Osteocyte (in vitro differentiated cells): ENCODE measurements at regions not wholly inside any gene's neighbourhood (a gene's known extent, or its start where the extent isn't known, plus 50 kb on each side); places are given as distances from the start of the nearest gene placed in this dataset.

Experiments used
- DNase-seq: peaks from one replicate; pipeline ENCODE4 v3.0.0; 2021; ENCODE audit warnings: mixed read lengths; ENCODE audit not compliant: unreplicated experiment; ENCODE audit errors: extremely low spot score
- H3K27ac Mint-ChIP-seq: one replicate; pipeline ENCODE4 v1.8.0; 2021; ENCODE audit warnings: mild to moderate bottlenecking, mixed read lengths; ENCODE audit not compliant: unreplicated experiment
- H3K27me3 Mint-ChIP-seq: one replicate; pipeline ENCODE4 v1.8.0; 2021; ENCODE audit warnings: mixed read lengths; ENCODE audit not compliant: unreplicated experiment
- H3K36me3 Mint-ChIP-seq: one replicate; pipeline ENCODE4 v1.8.0; 2021; ENCODE audit warnings: mixed read lengths; ENCODE audit not compliant: unreplicated experiment
- H3K4me1 Mint-ChIP-seq: one replicate; pipeline ENCODE4 v1.8.0; 2021; ENCODE audit warnings: mixed read lengths; ENCODE audit not compliant: unreplicated experiment
- H3K4me3 Mint-ChIP-seq: one replicate; pipeline ENCODE4 v1.8.0; 2021; ENCODE audit warnings: mild to moderate bottlenecking, moderate library complexity, mixed read lengths; ENCODE audit not compliant: unreplicated experiment
- H3K9me3 Mint-ChIP-seq: one replicate; pipeline ENCODE4 v1.8.0; 2021; ENCODE audit warnings: mixed read lengths; ENCODE audit not compliant: unreplicated experiment
- CTCF ChIP-seq: fragments of 200-600 bp; sonication (generic); IDR thresholded peaks from 2 replicates; pipeline ENCODE4 v1.5.0; 2021; ENCODE audit warnings: antibody characterized with exemption, mild to moderate bottlenecking, moderate library complexity

- no peak for DNase-seq
- Mint-ChIP-seq H3K36me3 (no peaks in the 10 kb centered on the region), H3K4me1 (peaks cover 2% of the 10 kb centered on the region), H3K9me3 (no peaks in the 10 kb centered on the region), H3K27ac (no peak overlapping the region), H3K27me3 (no peaks in the 10 kb centered on the region), H3K4me3 (no peak overlapping the region)
- TF ChIP-seq CTCF: no peak
Measured at GRCh38 chr13:24076109-24076508, 84.4 kb upstream of the SPATA13 start.

GRCh38 chr13:24076636-24077035 lies 83.9 kb upstream of the SPATA13 start:
- TF ChIP-seq CTCF: no peak
- H3K36me3 Mint-ChIP-seq: no peaks in the 10 kb centered on the region
- peaks cover 2% of the 10 kb centered on the region for H3K4me1 Mint-ChIP-seq
- H3K27me3 Mint-ChIP-seq: no peaks in the 10 kb centered on the region
- no peak for DNase-seq
- H3K9me3 Mint-ChIP-seq: no peaks in the 10 kb centered on the region
- no peak overlapping the region for H3K27ac Mint-ChIP-seq
- no peak overlapping the region for H3K4me3 Mint-ChIP-seq

GRCh38 chr13:24080134-24080533 lies 80.4 kb upstream of the SPATA13 start:
- peaks cover 2% of the 10 kb centered on the region for H3K4me1 Mint-ChIP-seq
- H3K4me3 Mint-ChIP-seq: no peak overlapping the region
- no peaks in the 10 kb centered on the region for H3K9me3 Mint-ChIP-seq
- no peak overlapping the region for H3K27ac Mint-ChIP-seq
- DNase-seq: no peak
- no peaks in the 10 kb centered on the region for H3K36me3 Mint-ChIP-seq
- TF ChIP-seq CTCF: no peak
- H3K27me3 Mint-ChIP-seq: peaks cover 9% of the 10 kb centered on the region

- peaks cover 2% of the 10 kb centered on the region for H3K4me1 Mint-ChIP-seq
- no peaks in the 10 kb centered on the region for H3K36me3 Mint-ChIP-seq
Measured at GRCh38 chr13:24081387-24081786, 79.1 kb upstream of the SPATA13 start.

GRCh38 chr13:24083141-24083540 lies 77.4 kb upstream of the SPATA13 start:
- Mint-ChIP-seq H3K9me3 (no peaks in the 10 kb centered on the region), H3K36me3 (no peaks in the 10 kb centered on the region), H3K27me3 (peaks cover 24% of the 10 kb centered on the region), H3K27ac (no peak overlapping the region), H3K4me1 (peaks cover 2% of the 10 kb centered on the region), H3K4me3 (no peak overlapping the region)
- no peak for DNase-seq
- TF ChIP-seq CTCF: no peak

More at GRCh38 chr13:24081387-24081786, 79.1 kb upstream of the SPATA13 start:
- TF ChIP-seq CTCF: no peak
- no peak for DNase-seq
- H3K27ac Mint-ChIP-seq: no peak overlapping the region
- H3K9me3 Mint-ChIP-seq: no peaks in the 10 kb centered on the region
- no peak overlapping the region for H3K4me3 Mint-ChIP-seq
- peaks cover 19% of the 10 kb centered on the region for H3K27me3 Mint-ChIP-seq
